SJSA1 (cell line): ENCODE measurements at regions not wholly inside any gene's neighbourhood (a gene's known extent, or its start where the extent isn't known, plus 50 kb on each side); places are given as distances from the start of the nearest gene placed in this dataset.

ENCODE experiments used
- DNase-seq, 2 experiments: peaks; one replicate each; pipeline ENCODE4 v3.0.0-alpha.2; 2015 to 2020; ENCODE audit warnings: low spot score in 2 of 2, low read depth in 1 of 2
- H3K27ac ChIP-seq: fragments of 250-450 bp; sonication (Bioruptor Pico); 2 replicates; pipeline ENCODE4 v1.5.1; 2020; ENCODE audit warnings: mild to moderate bottlenecking, moderate library complexity
- H3K27me3 ChIP-seq: fragments of 250-450 bp; sonication (Bioruptor Pico); replicated peaks from 2 replicates; pipeline ENCODE4 v1.5.1; 2020; ENCODE audit warnings: mild to moderate bottlenecking, moderate library complexity
- H3K36me3 ChIP-seq: fragments of 250-450 bp; sonication (Bioruptor Pico); 2 replicates; pipeline ENCODE4 v1.5.1; 2020; ENCODE audit warnings: mild to moderate bottlenecking
- H3K4me1 ChIP-seq: fragments of 250-450 bp; sonication (Bioruptor Pico); replicated peaks from 2 replicates; pipeline ENCODE4 v1.6.1; 2021; ENCODE audit warnings: mild to moderate bottlenecking
- H3K4me3 ChIP-seq: fragments of 250-450 bp; sonication (Bioruptor Pico); 2 replicates; pipeline ENCODE4 v1.5.1; 2020; ENCODE audit warnings: mild to moderate bottlenecking
- H3K9me3 ChIP-seq: fragments of 250-450 bp; sonication (Bioruptor Pico); replicated peaks from 2 replicates; pipeline ENCODE4 v1.5.1; 2020; ENCODE audit warnings: mild to moderate bottlenecking

- H3K9me3 ChIP-seq, result no peaks in the 10 kb centered on the region
- DNase-seq, result no peak
- no peak overlapping the region for H3K4me3 ChIP-seq
- no peaks in the 10 kb centered on the region for H3K27me3 ChIP-seq
- H3K4me1 ChIP-seq, result no peaks in the 10 kb centered on the region
- no peak overlapping the region for H3K27ac ChIP-seq
- no peaks in the 10 kb centered on the region for H3K36me3 ChIP-seq
These were observed 207.2 kb downstream of the GADD45G start for GRCh38 chr9:89811886-89812450.

DNA sequence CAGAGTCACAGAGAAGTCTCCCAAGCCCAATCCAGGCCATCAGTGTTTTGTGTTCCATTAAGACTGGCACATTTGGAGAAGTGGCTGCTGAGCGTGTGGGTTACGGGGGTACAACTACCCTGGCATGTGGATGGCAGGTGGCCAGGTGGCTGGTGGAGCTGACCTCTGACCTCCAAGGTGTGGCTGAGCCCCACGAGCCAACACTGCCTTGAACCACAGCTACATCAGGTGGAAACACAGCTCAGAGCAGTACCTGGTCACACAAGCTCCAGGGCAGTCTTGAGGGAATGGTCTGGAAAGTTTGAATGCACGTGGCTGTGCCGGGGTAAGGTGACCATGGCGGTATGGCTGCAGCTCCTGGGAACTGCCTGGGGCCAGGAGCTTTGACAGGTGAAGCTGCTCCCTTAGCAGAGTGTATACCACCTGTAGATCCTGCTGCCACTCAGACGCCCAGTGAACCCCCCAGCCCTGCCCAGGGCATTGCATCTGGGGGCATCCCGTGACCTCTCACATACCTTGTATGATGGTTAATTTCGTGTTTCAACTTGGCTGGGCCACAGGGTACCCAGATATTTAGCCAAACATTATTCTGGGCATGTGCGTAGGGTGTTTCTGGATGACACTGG is 207.9 kb downstream of the GADD45G start:
- Histone ChIP-seq H3K9me3 (no peaks in the 10 kb centered on the region), H3K4me3 (no peak overlapping the region), H3K4me1 (no peaks in the 10 kb centered on the region), H3K27me3 (no peaks in the 10 kb centered on the region), H3K36me3 (no peaks in the 10 kb centered on the region), H3K27ac (no peak overlapping the region)
- no peak for DNase-seq

- Histone ChIP-seq H3K9me3 (no peaks in the 10 kb centered on the region), H3K27me3 (no peaks in the 10 kb centered on the region), H3K4me1 (no peaks in the 10 kb centered on the region), H3K27ac (no peak overlapping the region), H3K36me3 (no peaks in the 10 kb centered on the region), H3K4me3 (no peak overlapping the region)
- no peak for DNase-seq
These were observed 208.7 kb downstream of the GADD45G start for GRCh38 chr9:89813482-89813881.

GRCh38 chr9:89814340-89815040 is 209.7 kb downstream of the GADD45G start:
- Histone ChIP-seq H3K27me3 (no peaks in the 10 kb centered on the region), H3K36me3 (no peaks in the 10 kb centered on the region), H3K4me1 (no peaks in the 10 kb centered on the region), H3K27ac (no peak overlapping the region), H3K4me3 (no peak overlapping the region), H3K9me3 (no peaks in the 10 kb centered on the region)
- no peak for DNase-seq

- Histone ChIP-seq H3K4me1 (no peaks in the 10 kb centered on the region), H3K36me3 (no peaks in the 10 kb centered on the region), H3K27ac (no peak overlapping the region), H3K4me3 (no peak overlapping the region), H3K9me3 (no peaks in the 10 kb centered on the region), H3K27me3 (no peaks in the 10 kb centered on the region)
- no peak for DNase-seq
These were observed 210.5 kb downstream of the GADD45G start for GRCh38 chr9:89815061-89815902.

GRCh38 chr9:89815903-89816573 is 211.2 kb downstream of the GADD45G start:
- DNase-seq, result no peak
- Histone ChIP-seq H3K27ac (no peak overlapping the region), H3K4me1 (no peaks in the 10 kb centered on the region), H3K36me3 (no peaks in the 10 kb centered on the region), H3K4me3 (no peak overlapping the region), H3K27me3 (no peaks in the 10 kb centered on the region), H3K9me3 (no peaks in the 10 kb centered on the region)

GRCh38 chr9:89817151-89817950 is 212.5 kb downstream of the GADD45G start:
- Histone ChIP-seq H3K27ac (no peak overlapping the region), H3K9me3 (no peaks in the 10 kb centered on the region), H3K4me3 (no peak overlapping the region), H3K27me3 (no peaks in the 10 kb centered on the region), H3K4me1 (no peaks in the 10 kb centered on the region), H3K36me3 (no peaks in the 10 kb centered on the region)
- no peak for DNase-seq

GRCh38 chr9:89820337-89820736 is 215.5 kb downstream of the GADD45G start:
- Histone ChIP-seq H3K27me3 (no peaks in the 10 kb centered on the region), H3K9me3 (no peaks in the 10 kb centered on the region), H3K36me3 (no peaks in the 10 kb centered on the region), H3K4me1 (no peaks in the 10 kb centered on the region), H3K4me3 (no peak overlapping the region), H3K27ac (no peak overlapping the region)
- no peak for DNase-seq

- Histone ChIP-seq H3K4me1 (no peaks in the 10 kb centered on the region), H3K36me3 (no peaks in the 10 kb centered on the region), H3K27me3 (no peaks in the 10 kb centered on the region), H3K4me3 (no peak overlapping the region), H3K9me3 (no peaks in the 10 kb centered on the region), H3K27ac (no peak overlapping the region)
- no peak for DNase-seq
These were observed 216.3 kb downstream of the GADD45G start for GRCh38 chr9:89821081-89821480.

GRCh38 chr9:89822996-89823395 is 218.2 kb downstream of the GADD45G start:
- DNase-seq, result no peak
- H3K27me3 ChIP-seq, result no peaks in the 10 kb centered on the region

DNA sequence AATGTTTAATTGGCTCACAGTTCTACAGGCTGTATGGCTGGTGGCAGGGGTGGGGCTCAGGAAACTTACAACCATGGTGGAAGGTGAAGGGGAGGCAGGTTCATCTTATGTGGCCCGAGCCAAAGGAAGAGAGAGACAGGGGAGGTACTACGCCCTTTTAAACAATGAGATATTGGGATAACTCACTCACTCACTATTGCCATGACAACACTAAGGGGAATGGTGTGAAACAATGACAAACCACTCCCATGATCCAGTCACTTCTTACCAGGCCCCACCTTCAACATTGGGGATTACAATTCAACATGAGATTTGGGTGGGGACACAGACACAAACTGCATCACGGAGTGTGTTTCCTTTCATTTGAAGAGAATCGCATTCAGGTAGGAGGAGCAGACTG is 220.9 kb downstream of the GADD45G start:
- Histone ChIP-seq H3K27me3 (no peaks in the 10 kb centered on the region), H3K27ac (no peak overlapping the region), H3K4me1 (no peaks in the 10 kb centered on the region), H3K9me3 (no peaks in the 10 kb centered on the region), H3K36me3 (no peaks in the 10 kb centered on the region), H3K4me3 (no peak overlapping the region)
- no peak for DNase-seq

More at GRCh38 chr9:89822996-89823395, 218.2 kb downstream of the GADD45G start:
- Histone ChIP-seq H3K9me3 (no peaks in the 10 kb centered on the region), H3K27ac (no peak overlapping the region), H3K4me3 (no peak overlapping the region), H3K4me1 (no peaks in the 10 kb centered on the region), H3K36me3 (no peaks in the 10 kb centered on the region)

- Histone ChIP-seq H3K27ac (no peak overlapping the region), H3K4me3 (no peak overlapping the region), H3K27me3 (no peaks in the 10 kb centered on the region), H3K36me3 (no peaks in the 10 kb centered on the region), H3K9me3 (no peaks in the 10 kb centered on the region), H3K4me1 (no peaks in the 10 kb centered on the region)
- no peak for DNase-seq
These were observed 221.4 kb downstream of the GADD45G start for GRCh38 chr9:89826186-89826585.

DNA sequence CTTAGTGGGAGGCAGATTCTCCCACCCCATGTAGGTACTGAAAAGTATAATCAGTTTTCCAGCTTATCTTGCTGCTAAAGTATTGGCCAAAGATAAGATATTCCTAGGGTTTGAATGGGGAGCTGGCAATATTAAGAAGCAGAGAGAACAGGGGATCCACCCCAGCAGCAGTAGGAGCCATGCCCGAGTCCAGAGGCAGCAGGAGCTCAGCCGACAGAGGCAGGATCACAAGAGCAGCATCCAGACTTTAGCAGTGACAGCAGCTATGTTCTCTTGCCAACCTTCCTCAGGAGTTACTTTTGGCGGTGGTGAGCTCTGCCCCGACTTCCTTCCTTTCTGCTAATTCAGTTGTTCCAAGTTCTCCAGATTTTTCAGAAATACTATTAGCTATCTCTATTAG is 224.5 kb downstream of the GADD45G start:
- no peaks in the 10 kb centered on the region for H3K9me3 ChIP-seq
- no peak for DNase-seq
- H3K27me3 ChIP-seq, result no peaks in the 10 kb centered on the region
- no peak overlapping the region for H3K4me3 ChIP-seq
- H3K36me3 ChIP-seq, result no peaks in the 10 kb centered on the region
- no peak overlapping the region for H3K27ac ChIP-seq
- H3K4me1 ChIP-seq, result no peaks in the 10 kb centered on the region
